ENCODE measurements at regions not wholly inside any gene's neighbourhood (a gene's known extent, or its start where the extent isn't known, plus 50 kb on each side); places are given as distances from the start of the nearest gene placed in this dataset.

- CTCF ChIA-PET = no interaction called here
- H3K36me3 Mint-ChIP-seq (ENCODE audit: insufficient read depth, unreplicated experiment) = no peaks in the 10 kb centered on the region
- no peaks in the 10 kb centered on the region for H3K27me3 ChIP-seq (replicated peaks; ENCODE audit: control insufficient read depth, insufficient read depth, low read length)
- no peaks in the 10 kb centered on the region for H3K4me1 ChIP-seq
- H3K4me3 Mint-ChIP-seq (ENCODE audit: unreplicated experiment) = no peak overlapping the region
- BruUV-seq (replicated peaks) = no TSS peak
- no peak overlapping the region for H3K27ac Mint-ChIP-seq (ENCODE audit: unreplicated experiment)
- no peaks in the 10 kb centered on the region for H3K4me1 Mint-ChIP-seq (ENCODE audit: low read depth, unreplicated experiment)
- no peak overlapping the region for H3K4me3 ChIP-seq (ENCODE audit: low read depth, low read length)
- intact Hi-C loops (cut with micrococcal nuclease; ENCODE audit: unreplicated experiment) = no loop called here
- POLR2A ChIA-PET = no interaction called here
- peaks cover 11% of the 10 kb centered on the region for H3K9me3 Mint-ChIP-seq (ENCODE audit: unreplicated experiment)
- no peak for DNase-seq
- no peaks in the 10 kb centered on the region for H3K27me3 Mint-ChIP-seq (ENCODE audit: insufficient read depth, unreplicated experiment)
- H3K9me3 ChIP-seq = peaks cover 9% of the 10 kb centered on the region; the same call in 1 of the 2 replicates
- TF ChIP-seq CTCF (IDR thresholded peaks at IDR 0.05; ENCODE audit: insufficient read depth in 1 of 2, low read depth in 1 of 2, low read length in 1 of 2, severe bottlenecking in 1 of 2, unreplicated experiment in 1 of 2) = no peak
- no peaks in the 10 kb centered on the region for H3K36me3 ChIP-seq (ENCODE audit: control insufficient read depth, insufficient read depth, low read length)
Measured at GRCh38 chr3:27616031-27616430, 106.1 kb downstream of the EOMES start.

- peaks cover 11% of the 10 kb centered on the region for H3K9me3 Mint-ChIP-seq (ENCODE audit: unreplicated experiment)
Measured at GRCh38 chr3:27615555-27615954, 106.6 kb downstream of the EOMES start.

GRCh38 chr3:27614592-27614991 is 107.5 kb downstream of the EOMES start:
- H3K36me3 ChIP-seq (ENCODE audit: control insufficient read depth, insufficient read depth, low read length) = no peaks in the 10 kb centered on the region
- POLR2A ChIA-PET = no interaction called here
- H3K4me1 ChIP-seq = no peaks in the 10 kb centered on the region
- peak in 1 of 2 experiments; percentile 2 for DNase-seq
- peaks cover 11% of the 10 kb centered on the region for H3K9me3 Mint-ChIP-seq (ENCODE audit: unreplicated experiment)
- H3K27me3 Mint-ChIP-seq (ENCODE audit: insufficient read depth, unreplicated experiment) = no peaks in the 10 kb centered on the region
- H3K4me3 Mint-ChIP-seq (ENCODE audit: unreplicated experiment) = no peak overlapping the region
- no peak overlapping the region for H3K4me3 ChIP-seq (ENCODE audit: low read depth, low read length)
- BruUV-seq (replicated peaks) = no TSS peak
- H3K9me3 ChIP-seq = peaks cover 9% of the 10 kb centered on the region; the same call in 1 of the 2 replicates
- H3K27me3 ChIP-seq (replicated peaks; ENCODE audit: control insufficient read depth, insufficient read depth, low read length) = no peaks in the 10 kb centered on the region
- H3K4me1 Mint-ChIP-seq (ENCODE audit: low read depth, unreplicated experiment) = no peaks in the 10 kb centered on the region
- no peaks in the 10 kb centered on the region for H3K36me3 Mint-ChIP-seq (ENCODE audit: insufficient read depth, unreplicated experiment)
- CTCF ChIA-PET = no interaction called here
- TF ChIP-seq CTCF (IDR thresholded peaks at IDR 0.05; ENCODE audit: insufficient read depth in 1 of 2, low read depth in 1 of 2, low read length in 1 of 2, severe bottlenecking in 1 of 2, unreplicated experiment in 1 of 2) = no peak
- H3K27ac Mint-ChIP-seq (ENCODE audit: unreplicated experiment) = no peak overlapping the region
- intact Hi-C loops (cut with micrococcal nuclease; ENCODE audit: unreplicated experiment) = no loop called here

More at GRCh38 chr3:27615555-27615954, 106.6 kb downstream of the EOMES start:
- intact Hi-C loops (cut with micrococcal nuclease; ENCODE audit: unreplicated experiment) = no loop called here
- CTCF ChIA-PET = no interaction called here
- no TSS peak for BruUV-seq (replicated peaks)
- H3K27ac Mint-ChIP-seq (ENCODE audit: unreplicated experiment) = no peak overlapping the region
- peaks cover 9% of the 10 kb centered on the region; the same call in 1 of the 2 replicates for H3K9me3 ChIP-seq
- DNase-seq = no peak
- no peak overlapping the region for H3K4me3 ChIP-seq (ENCODE audit: low read depth, low read length)
- H3K4me3 Mint-ChIP-seq (ENCODE audit: unreplicated experiment) = no peak overlapping the region
- no peaks in the 10 kb centered on the region for H3K36me3 ChIP-seq (ENCODE audit: control insufficient read depth, insufficient read depth, low read length)
- H3K4me1 ChIP-seq = no peaks in the 10 kb centered on the region
- no peaks in the 10 kb centered on the region for H3K36me3 Mint-ChIP-seq (ENCODE audit: insufficient read depth, unreplicated experiment)
- H3K4me1 Mint-ChIP-seq (ENCODE audit: low read depth, unreplicated experiment) = no peaks in the 10 kb centered on the region
- TF ChIP-seq CTCF (IDR thresholded peaks at IDR 0.05; ENCODE audit: insufficient read depth in 1 of 2, low read depth in 1 of 2, low read length in 1 of 2, severe bottlenecking in 1 of 2, unreplicated experiment in 1 of 2) = no peak
- H3K27me3 Mint-ChIP-seq (ENCODE audit: insufficient read depth, unreplicated experiment) = no peaks in the 10 kb centered on the region
- no peaks in the 10 kb centered on the region for H3K27me3 ChIP-seq (replicated peaks; ENCODE audit: control insufficient read depth, insufficient read depth, low read length)
- POLR2A ChIA-PET = no interaction called here

Data from Caco-2 (cell line).